HG03159 (cell line): ENCODE measurements at regions not wholly inside any gene's neighbourhood (a gene's known extent, or its start where the extent isn't known, plus 50 kb on each side); places are given as distances from the start of the nearest gene placed in this dataset.
A peak's percentile ranks its signal among the peaks of the same experiment; 100 is the strongest.
"Not testable (repeated sequence)": the region's sequence is repeated elsewhere in the genome, so short reads cannot be mapped to it uniquely, and the experiment has no call there.

ENCODE experiments used
- ATAC-seq: cut with Tn5 transposase; IDR thresholded peaks from one replicate; pipeline ENCODE4 v1.9.1; 2021; ENCODE audit warnings: mild to moderate bottlenecking, moderate library complexity; ENCODE audit not compliant: unreplicated experiment

DNA sequence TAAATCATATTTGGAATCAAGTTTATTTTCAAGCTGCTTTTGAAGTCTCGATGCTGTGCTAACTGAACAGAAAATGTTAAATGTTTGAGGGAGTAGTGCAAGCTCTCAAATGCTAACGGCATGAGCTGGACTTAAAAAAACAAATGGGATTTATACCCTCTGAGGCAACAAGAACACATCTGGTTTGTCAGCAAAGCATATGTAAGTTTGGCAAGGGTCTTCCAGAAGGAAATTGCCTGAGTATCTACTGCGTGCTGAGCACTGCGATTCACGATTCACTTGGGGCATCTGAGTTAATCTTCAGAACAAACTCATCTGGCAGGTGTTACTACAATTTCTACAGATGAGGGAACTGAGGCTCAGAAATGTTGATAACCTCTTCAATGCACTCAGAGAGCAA lies 98.4 kb upstream of the C9orf72 start:
- ATAC-seq, result no peak

DNA sequence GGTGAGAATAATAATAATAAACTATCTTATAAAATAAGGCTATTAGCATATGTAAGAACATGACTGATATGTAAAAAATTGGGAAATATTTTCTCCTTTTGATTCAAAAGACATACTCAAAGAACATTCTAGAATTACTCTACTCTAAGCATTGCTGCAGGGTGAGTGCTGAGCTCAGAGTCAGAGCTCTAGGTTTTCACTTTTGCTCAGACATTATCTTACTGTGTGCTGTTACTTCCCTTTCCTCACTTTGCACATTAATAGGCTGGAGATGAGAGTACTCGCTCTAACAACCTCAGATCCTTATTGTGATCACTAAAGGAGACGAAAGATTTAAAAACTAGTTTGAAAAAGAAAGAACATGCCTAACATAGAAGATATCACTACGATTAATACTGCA lies 99.4 kb upstream of the C9orf72 start:
- ATAC-seq, result no peak

DNA sequence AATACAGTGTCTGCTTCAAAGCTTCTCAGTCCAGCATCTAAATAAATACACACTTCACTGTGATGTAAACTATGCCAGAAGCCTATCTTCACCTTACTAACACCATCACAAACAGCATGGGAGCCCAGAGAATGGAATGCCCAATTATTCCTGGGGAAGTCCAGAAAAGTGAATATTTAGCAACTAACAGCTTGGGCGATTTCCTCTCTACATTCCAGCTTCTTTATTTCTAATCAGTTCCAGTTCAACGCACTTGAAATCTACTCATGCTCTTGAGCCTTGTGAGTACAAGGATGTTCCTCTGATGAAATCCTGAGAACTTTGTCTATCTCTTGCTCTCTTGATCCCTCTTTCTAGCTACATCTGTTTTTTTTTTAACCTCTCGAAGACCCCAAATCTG lies 100.4 kb upstream of the C9orf72 start:
- no peak for ATAC-seq

DNA sequence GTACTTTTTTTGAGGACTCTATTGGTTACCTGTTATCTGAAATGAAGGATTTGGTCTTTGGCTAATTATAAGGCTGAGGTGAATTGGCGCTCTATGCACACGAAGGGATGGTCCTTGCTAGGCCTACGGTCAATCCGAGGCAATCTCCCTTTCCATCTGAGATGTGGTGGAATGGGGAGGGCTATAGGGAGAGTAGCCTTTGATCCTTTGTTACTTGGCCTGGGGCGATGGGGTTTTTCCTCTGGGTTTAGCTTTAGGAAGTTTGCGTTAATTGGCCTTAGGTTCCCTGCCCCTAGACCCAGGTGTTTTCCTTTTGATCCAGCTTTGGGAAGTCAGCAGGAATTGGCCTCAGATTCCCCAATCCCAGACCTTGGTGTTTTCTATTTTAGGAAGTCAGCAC lies 102.1 kb upstream of the C9orf72 start:
- ATAC-seq, result no peak

DNA sequence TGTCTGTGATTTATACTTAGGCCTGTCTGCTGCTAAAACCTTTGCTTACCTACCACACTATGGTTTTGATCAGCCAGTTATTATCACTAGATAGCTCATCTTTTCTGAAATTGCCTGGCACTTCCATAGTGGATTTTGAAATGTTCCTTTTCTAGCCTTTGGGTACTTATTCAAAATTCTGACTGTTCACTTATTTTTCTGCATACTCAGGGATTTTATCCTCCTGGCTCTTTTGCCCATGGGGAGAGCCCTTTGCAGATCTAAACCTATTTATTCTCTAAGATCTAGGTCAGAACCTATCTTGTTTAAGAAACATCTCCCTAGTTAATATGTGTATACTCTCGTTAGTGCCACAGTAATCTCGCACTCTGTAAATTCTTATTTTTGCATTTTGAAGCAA lies 103.5 kb upstream of the C9orf72 start:
- ATAC-seq, result no peak

DNA sequence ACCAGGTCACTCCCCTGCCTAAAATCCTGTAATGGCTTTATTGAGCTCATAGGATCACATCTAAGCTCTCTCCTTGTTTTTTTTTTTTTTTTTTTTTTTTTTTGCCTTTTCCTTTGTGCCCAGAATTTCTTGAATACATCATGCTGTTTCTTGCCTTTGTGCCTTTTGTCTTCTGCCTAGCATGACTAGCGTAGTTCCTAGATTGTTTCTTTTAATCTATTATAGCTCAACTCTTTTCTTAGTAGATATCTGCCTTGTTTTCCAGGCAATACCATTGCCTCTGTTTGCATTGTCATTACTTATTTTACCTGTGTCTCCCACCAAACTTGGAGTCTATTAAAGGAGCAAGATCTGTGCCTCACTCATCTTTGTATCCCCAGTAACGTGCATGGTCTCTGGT lies 106.1 kb upstream of the C9orf72 start:
- ATAC-seq, result no peak

DNA sequence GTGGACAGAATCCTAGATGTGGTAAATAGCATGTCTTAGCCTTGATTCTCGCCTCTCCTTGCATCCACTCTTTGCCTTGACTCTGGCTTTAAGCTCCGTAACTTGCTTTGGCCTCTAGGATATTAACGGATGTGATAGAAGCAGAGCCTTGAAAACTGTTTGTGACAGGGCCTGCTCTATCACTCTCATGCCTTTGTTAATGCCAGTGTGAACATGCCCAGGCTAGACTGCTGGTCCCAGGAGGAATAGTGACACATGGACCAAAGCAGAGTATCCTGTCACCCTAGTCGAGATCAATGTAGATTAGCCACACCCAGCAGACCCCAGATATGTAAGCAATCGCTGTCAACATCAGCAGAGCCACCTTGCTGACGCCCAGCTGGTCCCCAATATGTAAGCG lies 109.9 kb upstream of the C9orf72 start:
- ATAC-seq, result no peak

DNA sequence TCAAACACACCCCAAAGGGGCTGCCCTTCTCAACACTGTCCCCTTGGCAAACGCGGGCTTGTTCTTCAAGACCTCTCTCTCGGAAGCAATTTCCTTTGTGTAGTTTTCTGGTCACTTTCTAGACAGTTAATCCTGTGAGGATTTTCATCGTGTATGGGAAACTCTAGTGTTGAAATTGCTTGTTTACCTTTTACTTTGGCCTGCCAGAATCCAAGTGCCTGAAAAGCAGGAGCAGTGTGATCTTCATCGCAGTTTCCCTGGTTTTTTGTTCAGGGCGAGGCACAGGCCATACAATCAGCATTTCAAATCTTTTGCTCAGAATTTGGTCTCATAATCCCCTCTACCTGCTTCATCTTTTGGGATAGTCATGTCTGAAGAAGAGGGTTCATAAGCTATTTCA lies 115.7 kb upstream of the C9orf72 start:
- no peak for ATAC-seq

DNA sequence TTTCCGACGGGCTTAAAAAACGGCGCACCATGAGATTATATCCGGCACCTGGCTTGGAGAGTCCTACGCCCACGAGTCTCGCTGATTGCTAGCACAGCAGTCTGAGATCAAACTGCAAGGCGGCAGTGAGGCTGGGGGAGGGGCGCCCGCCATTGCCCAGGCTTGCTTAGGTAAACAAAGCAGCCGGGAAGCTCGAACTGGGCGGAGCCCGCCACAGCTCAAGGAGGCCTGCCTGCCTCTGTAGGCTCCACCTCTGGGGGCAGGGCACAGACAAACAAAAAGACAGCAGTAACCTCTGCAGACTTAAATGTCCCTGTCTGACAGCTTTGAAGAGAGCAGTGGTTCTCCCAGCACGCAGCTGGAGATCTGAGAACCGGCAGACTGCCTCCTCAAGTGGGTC lies 117.5 kb upstream of the C9orf72 start:
- not testable (repeated sequence) for ATAC-seq

DNA sequence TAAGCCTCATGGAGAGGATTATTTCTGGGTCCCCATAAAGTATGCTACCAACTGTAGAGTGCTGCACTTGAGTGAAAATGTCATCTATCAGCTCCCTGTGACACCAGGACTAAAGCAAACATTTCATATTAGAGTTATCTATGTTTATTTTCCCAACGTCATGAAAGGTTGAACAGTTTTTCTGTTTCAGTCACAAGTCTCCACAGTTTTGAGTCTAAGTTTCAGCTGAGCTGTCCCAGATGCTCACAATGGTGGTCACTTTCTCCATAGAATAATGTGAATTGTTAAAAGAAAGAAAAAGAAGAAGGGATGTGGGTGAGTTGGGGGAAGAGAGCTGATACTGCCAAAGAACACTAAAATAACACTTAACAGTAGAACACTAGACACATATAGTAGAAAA lies 126.3 kb upstream of the C9orf72 start:
- no peak for ATAC-seq

DNA sequence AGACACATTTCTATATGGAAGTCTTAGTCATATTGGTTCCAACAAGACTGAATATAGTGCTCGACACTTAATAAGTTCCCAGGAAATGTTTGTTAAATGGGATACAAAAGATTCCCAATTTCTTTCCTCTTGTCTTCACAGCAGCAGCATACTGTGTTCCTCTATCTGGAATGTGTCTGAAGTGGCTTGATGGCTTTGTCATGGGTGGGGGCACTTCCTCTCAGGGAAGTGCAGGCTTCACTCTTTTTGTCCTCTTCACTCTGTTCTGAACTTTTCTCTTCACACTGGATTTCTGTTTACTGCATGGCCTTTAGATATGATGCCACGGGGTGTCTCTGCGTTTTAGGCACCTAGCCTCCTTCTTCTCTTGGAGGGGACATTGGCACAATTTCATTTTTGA lies 127.7 kb upstream of the C9orf72 start:
- ATAC-seq, result no peak

DNA sequence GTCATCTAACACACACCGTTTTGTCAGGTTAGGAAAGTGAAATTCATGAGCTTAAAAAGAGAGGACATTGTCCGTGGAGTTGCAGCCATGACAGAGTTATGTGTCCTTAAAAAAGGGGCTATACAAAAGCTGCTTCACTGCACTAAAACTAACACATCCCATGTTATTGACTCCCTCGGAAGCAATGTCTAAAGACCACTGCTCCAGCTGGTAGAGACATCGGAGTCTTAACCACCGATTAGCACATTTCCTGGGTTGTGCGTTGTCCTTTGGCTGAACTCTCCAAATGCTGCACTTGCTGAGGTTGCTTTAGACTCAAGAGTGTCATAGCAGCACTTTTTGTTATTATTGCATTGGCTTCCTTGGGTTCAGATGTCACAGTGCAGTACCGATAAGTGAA lies 128.3 kb upstream of the C9orf72 start:
- no peak for ATAC-seq

DNA sequence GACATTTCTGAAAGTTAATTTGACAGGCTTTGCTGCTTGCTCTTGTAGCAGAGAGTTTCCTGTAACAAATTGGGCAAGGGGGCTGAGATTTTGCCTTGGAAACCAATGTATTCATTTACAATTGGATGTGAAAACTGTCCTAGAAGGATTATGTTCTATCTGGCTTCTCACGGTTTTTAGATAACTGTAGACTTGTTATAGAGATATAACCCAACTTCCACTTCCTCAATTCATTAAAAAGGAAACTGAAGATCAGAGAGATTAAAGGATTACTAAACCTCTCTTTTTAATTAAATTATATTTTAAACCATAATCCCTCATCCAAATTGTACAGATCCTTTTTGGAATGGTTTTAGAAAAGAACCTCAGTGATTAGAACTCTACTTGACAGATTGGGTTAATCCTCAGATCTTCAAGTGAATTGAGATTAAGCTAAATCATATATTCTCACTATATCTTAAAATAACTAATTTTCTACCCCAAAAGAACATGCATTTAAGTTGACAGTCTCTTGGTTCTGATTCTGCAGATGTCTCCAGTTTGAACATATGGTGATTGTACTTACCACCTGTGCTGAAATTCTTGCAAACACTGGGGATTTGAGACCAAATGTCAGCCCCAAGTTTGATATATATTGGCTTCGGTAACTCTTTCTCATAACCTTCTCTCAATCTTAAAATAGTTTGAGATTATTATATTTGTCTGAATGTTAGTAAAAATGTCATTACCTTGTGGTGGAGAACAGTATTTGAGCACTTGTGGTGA lies 130.1 kb upstream of the C9orf72 start:
- ATAC-seq, result no peak

DNA sequence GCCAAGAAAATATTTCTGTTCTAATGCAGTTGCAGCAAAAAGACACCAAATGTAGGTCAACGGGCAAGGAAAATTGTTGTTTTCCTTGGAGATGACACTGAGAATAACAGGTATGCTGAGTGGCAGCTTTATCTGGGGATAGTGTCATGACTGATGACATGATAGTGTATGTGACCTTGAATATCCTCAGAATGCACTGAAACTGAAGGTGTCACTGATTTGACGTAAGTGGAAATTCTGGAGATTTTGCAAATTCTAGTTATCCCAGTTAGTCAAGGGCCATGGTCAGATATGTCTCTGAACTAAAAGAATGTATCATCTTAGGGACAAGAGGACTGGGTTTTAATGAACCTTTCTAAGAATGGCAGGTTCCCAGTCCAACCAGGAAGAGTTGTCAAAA lies 138.0 kb upstream of the C9orf72 start:
- ATAC-seq, result no peak

DNA sequence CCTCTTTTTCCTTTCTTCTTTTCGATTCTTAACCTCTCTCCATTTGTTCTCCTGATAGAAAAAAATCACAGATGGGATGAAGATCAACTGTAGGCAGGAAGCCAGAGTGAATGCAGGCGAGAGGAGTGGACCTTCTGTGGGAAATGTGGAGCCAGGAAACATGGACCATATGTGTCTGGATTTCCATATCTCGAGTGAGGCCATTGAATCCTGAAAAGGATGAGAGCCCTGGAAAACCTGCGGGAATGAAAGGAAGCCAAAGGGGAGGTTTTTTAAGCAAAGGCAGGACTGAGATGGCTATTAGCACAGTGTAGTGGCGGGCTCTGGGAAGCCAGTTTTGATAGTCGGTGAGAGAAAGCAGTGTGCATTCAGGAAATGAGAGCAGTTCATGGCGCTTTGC lies 139.5 kb upstream of the C9orf72 start:
- ATAC-seq, result no peak

DNA sequence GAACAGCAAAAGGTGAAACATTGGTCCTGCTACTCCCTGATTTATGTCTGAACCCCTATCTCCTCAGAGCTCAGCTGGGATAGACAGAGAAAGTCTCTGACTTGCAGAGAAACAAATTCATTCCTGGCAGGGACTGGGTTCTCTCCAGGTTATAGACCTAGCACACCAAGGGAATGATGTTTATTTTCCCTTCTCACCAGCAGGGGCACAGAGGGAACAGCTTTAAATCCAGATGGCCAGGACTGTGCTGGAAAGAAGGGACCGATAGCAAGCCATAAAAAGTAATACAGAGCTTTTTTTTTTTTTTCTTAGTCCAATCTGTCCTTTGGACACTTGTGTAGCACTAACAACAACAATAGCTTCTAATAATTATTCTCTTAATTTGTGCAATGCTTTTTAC lies 141.1 kb upstream of the C9orf72 start:
- ATAC-seq, result no peak

DNA sequence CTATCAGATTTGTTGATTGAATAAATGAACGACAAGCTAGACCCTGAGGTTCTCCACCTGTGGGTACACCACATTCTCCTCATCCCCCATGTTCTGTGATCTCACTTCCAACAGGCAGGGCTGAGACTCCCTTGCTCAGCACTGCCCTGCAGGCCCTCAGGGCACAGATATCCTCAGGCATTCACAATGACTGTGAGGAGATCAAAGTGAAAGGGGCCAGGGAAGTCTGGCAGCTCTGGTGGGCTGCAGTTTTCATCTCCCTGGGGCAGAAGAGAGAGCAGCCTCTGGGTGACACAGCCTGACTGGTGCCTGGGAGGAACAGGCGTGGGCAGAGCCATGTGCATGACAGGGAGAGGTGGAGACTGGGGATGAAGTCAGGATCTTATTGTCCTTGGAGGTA lies 142.4 kb upstream of the C9orf72 start:
- no peak for ATAC-seq

DNA sequence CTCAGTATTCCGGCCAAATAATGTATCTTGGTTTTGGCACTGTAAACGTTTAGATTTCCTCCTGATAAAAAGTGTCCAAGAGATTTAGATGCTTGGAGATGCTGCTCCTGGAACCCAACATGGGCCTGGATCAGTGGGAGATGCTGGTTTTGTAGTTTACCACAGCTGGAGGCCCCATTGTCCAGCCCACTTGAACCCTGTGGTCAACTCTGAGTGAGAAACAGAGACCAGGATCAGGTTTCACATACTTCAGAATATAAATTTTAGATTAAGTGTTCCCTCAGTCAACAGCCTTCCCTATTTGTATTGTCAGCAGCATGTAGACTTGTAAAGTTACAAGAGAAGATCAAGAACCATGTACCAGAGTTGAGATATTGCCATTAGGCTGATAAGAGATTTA lies 144.7 kb upstream of the C9orf72 start:
- ATAC-seq, result no peak

DNA sequence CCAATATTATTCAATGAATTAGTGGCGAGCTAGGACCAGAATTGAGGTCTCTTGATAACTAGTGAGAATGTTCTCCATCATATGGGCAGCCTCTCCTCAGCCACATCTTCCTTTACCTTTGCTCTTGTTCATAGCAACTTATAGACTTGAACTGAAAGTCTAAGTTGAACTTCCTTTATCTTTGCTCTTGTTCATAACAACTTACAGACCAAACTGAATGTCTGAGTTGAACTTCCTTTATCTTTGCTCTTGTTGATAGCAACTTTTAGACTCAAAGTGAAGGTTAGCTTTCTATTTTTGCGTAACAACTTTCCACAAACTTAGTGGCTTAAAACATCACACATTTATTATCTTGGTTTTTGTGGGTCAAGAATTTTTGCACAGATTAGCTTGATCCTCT lies 146.4 kb upstream of the C9orf72 start:
- no peak for ATAC-seq

DNA sequence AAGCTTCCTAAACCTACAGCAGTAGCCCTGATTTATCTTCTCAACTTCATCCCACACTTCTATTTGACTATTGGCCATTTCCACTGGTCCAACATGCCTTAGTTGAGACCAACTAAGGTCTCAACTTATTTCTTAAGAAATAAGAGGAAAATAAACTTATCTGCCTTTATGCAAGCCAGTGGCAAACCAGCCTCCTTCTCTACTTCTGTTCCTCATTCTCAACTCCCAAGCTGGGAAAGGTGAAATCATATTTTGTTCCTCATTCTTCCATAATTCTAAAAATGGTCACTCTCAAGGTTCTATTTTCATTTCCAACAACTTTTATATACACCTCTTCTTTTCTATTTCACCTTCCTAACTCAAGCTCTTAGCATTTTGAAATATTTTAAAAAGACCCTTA lies 149.6 kb upstream of the C9orf72 start:
- ATAC-seq, result no peak

DNA sequence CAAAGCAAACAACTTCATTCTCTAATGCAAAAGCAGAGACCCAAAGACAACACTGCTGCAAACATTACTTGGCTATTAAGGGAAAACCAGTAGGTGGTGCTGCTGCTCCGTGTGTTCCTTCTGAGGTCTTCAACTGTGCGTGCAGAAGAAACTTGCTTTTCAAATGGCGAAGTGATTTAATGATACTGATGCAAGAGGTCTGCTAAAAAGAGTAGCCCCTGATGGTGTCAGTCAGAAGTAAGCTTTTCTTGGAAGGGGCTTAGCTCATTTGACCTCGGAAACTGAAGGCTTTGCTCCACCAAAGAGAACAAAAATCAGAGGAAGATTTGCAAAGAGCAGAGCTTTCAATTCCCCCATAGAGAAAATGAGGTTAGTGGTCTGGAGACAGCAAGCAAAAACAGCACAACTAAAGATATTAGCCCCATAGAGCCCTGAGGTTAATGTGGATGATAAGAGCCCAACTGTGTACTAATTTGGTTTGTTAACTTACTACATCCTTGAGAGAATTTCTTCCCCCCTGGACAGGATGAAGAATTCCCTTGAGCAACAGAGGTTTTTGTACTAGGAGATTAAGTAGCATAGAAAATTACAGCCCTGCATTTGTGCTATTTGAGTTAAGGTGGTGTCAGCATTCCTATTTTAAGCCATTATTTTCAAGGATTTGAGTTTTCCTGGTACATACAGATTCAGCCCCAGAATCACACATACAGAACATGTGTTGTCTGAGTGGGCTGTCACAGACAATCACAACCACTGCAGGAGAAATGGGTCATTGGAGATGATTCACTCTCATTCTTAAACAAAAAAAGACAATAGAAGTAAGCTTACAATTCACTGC lies 153.2 kb upstream of the C9orf72 start:
- ATAC-seq, result peak; percentile 79

DNA sequence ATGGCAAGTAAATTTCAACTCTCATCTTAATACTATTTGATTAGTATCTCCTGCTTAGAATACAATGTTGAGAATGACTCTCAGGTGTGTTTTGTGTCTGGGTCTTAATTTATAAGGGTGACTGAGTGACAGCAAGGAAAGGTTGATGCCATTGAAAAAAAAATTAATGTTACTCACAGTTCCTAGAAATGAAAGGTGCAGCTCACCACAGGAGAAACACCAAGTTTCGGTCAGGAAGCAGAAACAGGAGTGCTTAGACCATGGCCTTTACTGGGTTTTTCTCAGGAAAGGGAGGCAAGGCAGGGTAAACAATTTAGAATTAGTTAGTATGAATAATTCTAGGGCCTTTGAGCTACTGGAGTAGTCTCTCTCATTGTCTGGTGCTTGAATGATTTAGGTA lies 159.2 kb upstream of the C9orf72 start:
- ATAC-seq, result no peak

DNA sequence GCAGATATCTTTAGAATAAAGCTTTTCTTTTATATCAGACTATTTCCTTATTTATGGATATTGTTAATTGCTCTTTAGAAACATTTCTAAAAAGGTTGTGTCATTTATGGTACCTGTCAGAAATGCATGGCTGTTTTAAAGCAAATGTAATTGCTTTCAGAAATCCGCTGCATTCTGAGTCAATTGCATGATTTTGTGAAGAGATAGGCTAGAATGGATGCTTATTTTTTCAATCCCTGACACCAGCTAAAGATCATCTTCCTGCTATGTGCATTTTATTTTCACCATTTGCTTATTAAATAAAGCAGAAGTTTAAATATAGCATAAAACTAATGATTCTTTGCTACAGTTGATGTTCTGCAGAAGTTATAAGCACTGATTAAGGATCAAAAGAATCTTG lies 170.2 kb upstream of the C9orf72 start:
- no peak for ATAC-seq
